HFFc6 (cell line): ENCODE measurements at regions not wholly inside any gene's neighbourhood (a gene's known extent, or its start where the extent isn't known, plus 50 kb on each side); places are given as distances from the start of the nearest gene placed in this dataset.

Source experiments
- DNase-seq: peaks from one replicate; pipeline ENCODE4 v3.0.0-alpha.2; 2018
- H3K27ac Mint-ChIP-seq: 2 replicates; pipeline ENCODE4 v1.8.0; 2020; ENCODE audit warnings: mild to moderate bottlenecking, mixed read lengths
- H3K27me3 Mint-ChIP-seq: 2 replicates; pipeline ENCODE4 v1.8.0; 2021; ENCODE audit warnings: mild to moderate bottlenecking, moderate library complexity, mixed read lengths; ENCODE audit not compliant: insufficient read depth
- H3K36me3 Mint-ChIP-seq: 2 replicates; pipeline ENCODE4 v1.8.0; 2021; ENCODE audit warnings: low read depth, mixed read lengths
- H3K4me1 Mint-ChIP-seq: 2 replicates; pipeline ENCODE4 v1.8.0; 2020; ENCODE audit warnings: low read depth, mixed read lengths
- H3K4me3 Mint-ChIP-seq: 2 replicates; pipeline ENCODE4 v1.8.0; 2020; ENCODE audit warnings: mild to moderate bottlenecking, moderate library complexity, mixed read lengths
- H3K9me3 Mint-ChIP-seq: 2 replicates; pipeline ENCODE4 v1.8.0; 2020; ENCODE audit warnings: mild to moderate bottlenecking, mixed read lengths
- TF ChIP-seq, protein P1 (sequence below): fragments of 200-600 bp; sonication (generic); IDR thresholded peaks from 2 replicates; pipeline ENCODE4 v1.5.0; 2021; ENCODE audit warnings: antibody characterized with exemption, mild to moderate bottlenecking

DNA sequence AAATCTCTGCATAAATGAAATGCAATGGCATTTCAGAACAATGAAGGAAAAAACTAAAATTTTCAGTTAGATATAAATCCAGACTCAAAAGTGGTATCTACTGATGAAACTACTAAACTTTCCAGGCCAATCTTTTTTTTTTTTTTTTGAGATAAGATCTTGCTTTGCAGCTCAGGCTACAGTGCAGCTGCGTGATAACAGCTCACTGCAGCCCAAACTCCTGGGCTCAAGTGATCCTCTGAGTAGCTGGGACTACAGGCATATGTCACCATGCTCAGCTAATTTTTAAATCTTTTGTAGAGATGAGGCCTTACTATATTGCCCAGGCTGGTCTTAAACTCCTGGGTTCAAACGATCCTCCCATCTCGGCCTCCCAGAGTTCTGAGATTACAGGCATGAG lies 1228.2 kb upstream of the ADGRL3 start:
- Mint-ChIP-seq H3K27me3 (peaks cover 1% of the 10 kb centered on the region; the same call in 1 of the 2 replicates), H3K27ac (no peak overlapping the region), H3K36me3 (no peaks in the 10 kb centered on the region), H3K9me3 (peaks cover 28% of the 10 kb centered on the region), H3K4me1 (no peaks in the 10 kb centered on the region), H3K4me3 (no peak overlapping the region)
- TF ChIP-seq, protein P1, sequence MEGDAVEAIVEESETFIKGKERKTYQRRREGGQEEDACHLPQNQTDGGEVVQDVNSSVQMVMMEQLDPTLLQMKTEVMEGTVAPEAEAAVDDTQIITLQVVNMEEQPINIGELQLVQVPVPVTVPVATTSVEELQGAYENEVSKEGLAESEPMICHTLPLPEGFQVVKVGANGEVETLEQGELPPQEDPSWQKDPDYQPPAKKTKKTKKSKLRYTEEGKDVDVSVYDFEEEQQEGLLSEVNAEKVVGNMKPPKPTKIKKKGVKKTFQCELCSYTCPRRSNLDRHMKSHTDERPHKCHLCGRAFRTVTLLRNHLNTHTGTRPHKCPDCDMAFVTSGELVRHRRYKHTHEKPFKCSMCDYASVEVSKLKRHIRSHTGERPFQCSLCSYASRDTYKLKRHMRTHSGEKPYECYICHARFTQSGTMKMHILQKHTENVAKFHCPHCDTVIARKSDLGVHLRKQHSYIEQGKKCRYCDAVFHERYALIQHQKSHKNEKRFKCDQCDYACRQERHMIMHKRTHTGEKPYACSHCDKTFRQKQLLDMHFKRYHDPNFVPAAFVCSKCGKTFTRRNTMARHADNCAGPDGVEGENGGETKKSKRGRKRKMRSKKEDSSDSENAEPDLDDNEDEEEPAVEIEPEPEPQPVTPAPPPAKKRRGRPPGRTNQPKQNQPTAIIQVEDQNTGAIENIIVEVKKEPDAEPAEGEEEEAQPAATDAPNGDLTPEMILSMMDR: no peak
- no peak for DNase-seq

DNA sequence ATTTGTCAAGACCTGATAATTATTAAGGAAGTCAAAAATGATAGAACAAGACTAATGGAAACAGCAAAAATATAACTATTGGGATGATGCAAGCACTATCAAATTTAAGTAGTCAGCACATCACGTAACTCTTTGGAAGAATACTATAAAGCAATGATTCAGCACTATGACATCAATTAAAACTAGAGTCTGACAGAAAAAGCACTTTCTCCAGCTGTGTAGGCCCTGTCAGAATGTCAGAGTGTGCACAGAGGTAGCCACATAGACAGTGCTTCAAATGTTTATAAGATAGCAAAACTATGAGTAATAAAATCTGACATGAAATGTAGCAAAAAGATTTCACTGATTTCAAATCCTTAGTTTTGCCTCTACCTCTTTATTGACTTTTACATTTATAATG lies 1226.6 kb upstream of the ADGRL3 start:
- H3K4me3 Mint-ChIP-seq: no peak overlapping the region
- no peaks in the 10 kb centered on the region for H3K4me1 Mint-ChIP-seq
- H3K27ac Mint-ChIP-seq: no peak overlapping the region
- no peak for DNase-seq
- peaks cover 21% of the 10 kb centered on the region for H3K9me3 Mint-ChIP-seq
- no peaks in the 10 kb centered on the region for H3K36me3 Mint-ChIP-seq
- TF ChIP-seq, protein P1: no peak
- no peaks in the 10 kb centered on the region for H3K27me3 Mint-ChIP-seq

DNA sequence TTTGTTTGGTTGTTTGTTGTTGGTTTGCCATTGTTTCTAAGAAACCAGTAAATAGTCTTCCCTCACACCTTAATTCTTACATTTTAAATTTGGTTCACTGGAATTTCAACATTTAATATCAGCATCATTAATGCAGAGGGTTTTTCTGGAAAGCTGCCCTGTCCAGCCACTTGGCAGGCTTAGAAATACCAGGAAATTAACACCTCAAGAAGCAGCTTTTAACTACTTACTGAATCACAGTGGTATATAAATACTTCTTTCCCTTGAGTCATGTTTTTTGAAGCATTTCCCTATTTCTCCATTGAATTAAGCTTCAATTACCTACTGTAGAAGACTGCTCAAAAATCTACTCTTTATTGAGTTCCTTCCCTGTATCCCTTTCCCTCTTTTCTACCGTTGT lies 1221.1 kb upstream of the ADGRL3 start:
- DNase-seq: no peak
- TF ChIP-seq, protein P1: no peak
- no peaks in the 10 kb centered on the region for H3K4me1 Mint-ChIP-seq
- H3K36me3 Mint-ChIP-seq: no peaks in the 10 kb centered on the region
- no peaks in the 10 kb centered on the region for H3K27me3 Mint-ChIP-seq
- no peak overlapping the region for H3K27ac Mint-ChIP-seq
- H3K4me3 Mint-ChIP-seq: no peak overlapping the region
- peaks cover 24% of the 10 kb centered on the region for H3K9me3 Mint-ChIP-seq

DNA sequence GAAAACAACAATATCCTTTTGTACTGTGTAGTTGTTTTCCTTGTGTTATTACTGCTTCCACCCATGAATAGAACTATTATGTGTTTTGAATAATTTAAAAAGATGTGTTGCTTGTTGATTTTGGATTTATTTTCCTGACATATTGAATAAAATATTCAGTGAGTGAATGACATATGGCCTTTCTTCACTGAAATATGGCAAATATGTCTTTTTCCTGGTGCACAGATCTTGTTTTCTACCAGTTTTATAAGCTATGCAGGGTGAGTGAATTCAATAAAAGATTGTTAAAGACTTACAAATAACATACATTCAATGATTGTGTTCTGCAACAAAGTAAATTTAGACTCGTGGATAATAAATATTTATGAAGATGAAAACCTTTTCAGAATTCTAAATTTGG lies 1216.3 kb upstream of the ADGRL3 start:
- Mint-ChIP-seq H3K36me3 (no peaks in the 10 kb centered on the region), H3K4me1 (no peaks in the 10 kb centered on the region), H3K27ac (no peak overlapping the region), H3K9me3 (peaks cover 30% of the 10 kb centered on the region), H3K27me3 (no peaks in the 10 kb centered on the region), H3K4me3 (no peak overlapping the region)
- TF ChIP-seq, protein P1: no peak
- no peak for DNase-seq

DNA sequence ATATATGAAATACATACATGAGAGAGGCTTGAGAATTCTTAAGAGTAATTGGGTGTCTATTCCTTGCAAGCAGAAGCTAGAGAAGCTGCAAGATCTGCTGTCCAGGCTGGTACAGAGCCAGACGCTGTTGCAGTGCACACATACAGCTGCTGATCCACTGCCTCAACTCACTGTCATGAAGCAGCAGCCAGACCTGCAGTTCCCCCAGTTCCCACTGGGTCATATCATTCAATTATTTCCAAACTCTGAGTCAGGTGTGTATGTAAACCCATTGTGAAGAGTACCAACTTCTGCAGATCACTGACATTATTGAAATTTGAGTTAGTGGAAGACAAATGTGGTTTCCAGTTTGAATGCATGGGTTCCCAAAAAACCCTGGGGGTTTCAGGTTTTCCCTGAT lies 1212.8 kb upstream of the ADGRL3 start:
- DNase-seq: no peak
- H3K36me3 Mint-ChIP-seq: no peaks in the 10 kb centered on the region
- peaks cover 14% of the 10 kb centered on the region for H3K9me3 Mint-ChIP-seq
- H3K4me1 Mint-ChIP-seq: no peaks in the 10 kb centered on the region
- no peak overlapping the region for H3K27ac Mint-ChIP-seq
- no peaks in the 10 kb centered on the region for H3K27me3 Mint-ChIP-seq
- TF ChIP-seq, protein P1: no peak
- no peak overlapping the region for H3K4me3 Mint-ChIP-seq

DNA sequence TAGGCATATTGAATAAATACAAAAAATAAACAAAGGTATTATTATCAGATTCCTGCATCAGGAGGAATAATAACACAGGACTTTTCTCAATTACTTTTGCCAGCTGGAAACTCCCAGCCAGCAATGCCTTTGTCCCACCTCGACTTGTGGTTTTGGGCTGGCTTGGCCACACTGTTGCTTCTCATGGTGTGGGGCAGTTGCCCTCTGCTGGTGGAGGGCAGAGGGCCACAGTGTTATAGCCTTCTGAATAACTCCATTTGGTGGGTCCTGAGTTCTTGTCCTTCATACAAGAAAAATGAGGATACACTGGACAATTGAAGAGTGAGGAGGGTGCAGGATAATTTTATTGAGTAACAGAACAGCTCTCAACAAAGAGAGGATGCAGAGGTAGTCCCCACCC lies 1206.0 kb upstream of the ADGRL3 start:
- Mint-ChIP-seq H3K4me3 (no peak overlapping the region), H3K9me3 (peaks cover 40% of the 10 kb centered on the region)
- no peak for DNase-seq

More for the DNA sequence above, 1206.0 kb upstream of the ADGRL3 start:
- H3K27me3 Mint-ChIP-seq: no peaks in the 10 kb centered on the region
- peaks cover 6% of the 10 kb centered on the region; the same call in 1 of the 2 replicates for H3K36me3 Mint-ChIP-seq
- no peak overlapping the region for H3K27ac Mint-ChIP-seq
- TF ChIP-seq, protein P1: no peak
- H3K4me1 Mint-ChIP-seq: no peaks in the 10 kb centered on the region
